HEK293 (cell line): ENCODE measurements at regions not wholly inside any gene's neighbourhood (a gene's known extent, or its start where the extent isn't known, plus 50 kb on each side); places are given as distances from the start of the nearest gene placed in this dataset.

Experiments used
- CTCF ChIP-seq: fragments of 450-650 bp; formaldehyde crosslinking; IDR thresholded peaks from 2 replicates; pipeline ENCODE4 v1.5.1; 2016; ENCODE audit warnings: missing biosample characterization, missing genetic modification characterization
- YY2 ChIP-seq: fragments of 450-650 bp; formaldehyde crosslinking; IDR thresholded peaks from 2 replicates; pipeline ENCODE4 v1.5.1; 2016; ENCODE audit warnings: missing biosample characterization, missing genetic modification characterization
- ZNF18 ChIP-seq: fragments of 450-650 bp; formaldehyde crosslinking; IDR thresholded peaks from 2 replicates; pipeline ENCODE4 v1.5.1; 2016; ENCODE audit warnings: missing biosample characterization, missing genetic modification characterization
- ZNF274 ChIP-seq, 2 experiments: fragments of 200-500 bp in 1 of 2; fragments of 450-650 bp in 1 of 2; sonication (Bioruptor generic) in 1 of 2; formaldehyde crosslinking in 1 of 2; IDR thresholded peaks; 2 replicates each; pipeline versions ENCODE4 v1.5.1 to v1.6.1; 2014 to 2016; ENCODE audit warnings: borderline replicate concordance in 1 of 2, inconsistent platforms in 1 of 2, low read length in 1 of 2, missing biosample characterization in 1 of 2, missing genetic modification characterization in 1 of 2

DNA sequence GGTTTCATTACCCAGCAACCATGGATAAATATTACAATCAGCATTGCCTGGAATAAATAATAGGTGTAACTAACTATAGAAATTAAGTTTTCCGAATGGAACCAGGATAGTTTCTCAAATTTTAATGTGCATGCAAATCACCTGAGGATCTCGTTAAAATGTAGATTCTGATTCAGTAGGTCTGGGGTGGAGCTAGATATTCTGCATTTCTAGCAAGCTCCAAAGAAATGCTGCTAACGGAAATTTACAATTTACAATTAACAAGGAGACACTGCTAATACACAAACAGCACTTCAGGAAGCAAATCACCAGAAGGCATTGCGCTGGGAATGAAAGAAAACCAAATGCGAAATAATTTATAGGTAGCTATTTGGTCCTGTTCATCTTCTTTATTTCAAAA lies 597.5 kb upstream of the KLF12 start:
- TF ChIP-seq YY2 (tag by site-specific recombination) (no peak), CTCF (tag by site-specific recombination) (no peak), ZNF18 (tag by site-specific recombination) (no peak), ZNF274 (IDR thresholded peaks at IDR 0.05; ENCODE audit: low read length) (no peak), ZNF274 (tag by site-specific recombination; IDR thresholded peaks at IDR 0.05; ENCODE audit: borderline replicate concordance) (no peak)
